Epithelial cell of esophagus (primary cell): ENCODE measurements at regions not wholly inside any gene's neighbourhood (a gene's known extent, or its start where the extent isn't known, plus 50 kb on each side); places are given as distances from the start of the nearest gene placed in this dataset.

ENCODE experiments used
- DNase-seq: peaks from one replicate; pipeline ENCODE4 v3.0.0; 2010; ENCODE audit warnings: low read depth
- H3K4me3 ChIP-seq: 2 replicates; pipeline ENCODE4 v1.5.1; 2011; ENCODE audit warnings: mild to moderate bottlenecking, low read length, control low read depth
- TF ChIP-seq, protein P1 (sequence below): IDR thresholded peaks from 2 replicates; pipeline ENCODE4 v1.5.1; 2011; ENCODE audit warnings: low read depth, mild to moderate bottlenecking, low read length, control low read depth, inconsistent platforms; ENCODE audit not compliant: insufficient read depth; ENCODE audit errors: missing control alignments

- TF ChIP-seq, protein P1, sequence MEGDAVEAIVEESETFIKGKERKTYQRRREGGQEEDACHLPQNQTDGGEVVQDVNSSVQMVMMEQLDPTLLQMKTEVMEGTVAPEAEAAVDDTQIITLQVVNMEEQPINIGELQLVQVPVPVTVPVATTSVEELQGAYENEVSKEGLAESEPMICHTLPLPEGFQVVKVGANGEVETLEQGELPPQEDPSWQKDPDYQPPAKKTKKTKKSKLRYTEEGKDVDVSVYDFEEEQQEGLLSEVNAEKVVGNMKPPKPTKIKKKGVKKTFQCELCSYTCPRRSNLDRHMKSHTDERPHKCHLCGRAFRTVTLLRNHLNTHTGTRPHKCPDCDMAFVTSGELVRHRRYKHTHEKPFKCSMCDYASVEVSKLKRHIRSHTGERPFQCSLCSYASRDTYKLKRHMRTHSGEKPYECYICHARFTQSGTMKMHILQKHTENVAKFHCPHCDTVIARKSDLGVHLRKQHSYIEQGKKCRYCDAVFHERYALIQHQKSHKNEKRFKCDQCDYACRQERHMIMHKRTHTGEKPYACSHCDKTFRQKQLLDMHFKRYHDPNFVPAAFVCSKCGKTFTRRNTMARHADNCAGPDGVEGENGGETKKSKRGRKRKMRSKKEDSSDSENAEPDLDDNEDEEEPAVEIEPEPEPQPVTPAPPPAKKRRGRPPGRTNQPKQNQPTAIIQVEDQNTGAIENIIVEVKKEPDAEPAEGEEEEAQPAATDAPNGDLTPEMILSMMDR, result no peak
- DNase-seq, result no peak
- no peak overlapping the region for H3K4me3 ChIP-seq
Observed at GRCh38 chr15:47179988-47180387, 537.3 kb upstream of the SEMA6D start.

GRCh38 chr15:47182818-47183217 is 534.5 kb upstream of the SEMA6D start:
- no peak overlapping the region for H3K4me3 ChIP-seq
- TF ChIP-seq, protein P1, result no peak
- DNase-seq, result no peak

DNA sequence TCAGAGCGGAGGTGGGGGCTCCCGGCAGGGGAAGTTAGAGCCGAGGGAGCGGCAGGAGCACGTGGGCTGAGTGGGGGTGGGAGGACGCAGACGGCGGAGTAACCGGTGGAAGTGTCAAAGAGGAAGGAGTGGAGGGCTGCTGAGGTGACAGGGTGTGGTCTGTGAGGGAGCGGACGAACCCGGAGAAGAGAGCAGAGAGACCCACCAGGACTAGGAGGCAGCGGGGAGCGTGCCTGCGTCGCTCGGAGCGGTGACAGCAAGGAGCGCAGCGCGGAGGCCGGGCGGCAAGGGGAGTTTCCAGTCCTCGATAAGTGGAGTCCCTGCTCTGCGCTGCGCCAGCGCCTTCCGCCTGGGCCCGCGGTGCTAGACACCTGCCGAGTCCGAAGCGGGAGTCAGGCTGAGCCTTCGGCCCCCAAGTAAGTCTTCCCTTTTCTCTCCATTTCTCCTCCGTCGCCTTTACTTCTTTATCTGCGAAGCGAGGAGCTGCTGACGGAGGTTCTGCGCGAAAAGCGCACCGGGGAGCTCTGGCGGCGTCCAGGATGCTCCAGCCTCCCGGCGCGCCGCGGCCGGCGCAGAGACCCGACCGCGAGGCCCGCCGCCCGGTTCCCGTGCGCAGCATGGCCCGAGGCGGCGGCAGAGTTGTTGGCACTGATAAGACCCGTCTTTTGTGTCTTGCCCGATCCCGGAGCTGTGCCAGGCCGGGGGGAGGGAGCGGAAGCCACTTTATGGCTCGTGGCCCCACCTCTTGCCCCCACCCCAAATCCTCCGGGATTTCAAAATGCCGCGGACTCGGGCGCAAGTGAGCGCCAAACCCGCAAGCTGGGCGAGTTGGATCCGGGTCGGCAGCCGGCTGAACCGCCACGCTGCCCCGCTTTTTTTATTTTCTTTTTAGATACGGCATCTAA is 533.0 kb upstream of the SEMA6D start:
- peak overlapping the region; percentile 40 for H3K4me3 ChIP-seq
- TF ChIP-seq, protein P1, result no peak
- DNase-seq, result peak; percentile 42

GRCh38 chr15:47184908-47185801 is 532.1 kb upstream of the SEMA6D start:
- peak overlapping the region; percentile 40 for H3K4me3 ChIP-seq
- TF ChIP-seq, protein P1, result no peak
- DNase-seq, result peak; percentile 4

GRCh38 chr15:47186075-47186474 is 531.2 kb upstream of the SEMA6D start:
- H3K4me3 ChIP-seq, result no peak overlapping the region
- TF ChIP-seq, protein P1, result no peak
- DNase-seq, result no peak

DNA sequence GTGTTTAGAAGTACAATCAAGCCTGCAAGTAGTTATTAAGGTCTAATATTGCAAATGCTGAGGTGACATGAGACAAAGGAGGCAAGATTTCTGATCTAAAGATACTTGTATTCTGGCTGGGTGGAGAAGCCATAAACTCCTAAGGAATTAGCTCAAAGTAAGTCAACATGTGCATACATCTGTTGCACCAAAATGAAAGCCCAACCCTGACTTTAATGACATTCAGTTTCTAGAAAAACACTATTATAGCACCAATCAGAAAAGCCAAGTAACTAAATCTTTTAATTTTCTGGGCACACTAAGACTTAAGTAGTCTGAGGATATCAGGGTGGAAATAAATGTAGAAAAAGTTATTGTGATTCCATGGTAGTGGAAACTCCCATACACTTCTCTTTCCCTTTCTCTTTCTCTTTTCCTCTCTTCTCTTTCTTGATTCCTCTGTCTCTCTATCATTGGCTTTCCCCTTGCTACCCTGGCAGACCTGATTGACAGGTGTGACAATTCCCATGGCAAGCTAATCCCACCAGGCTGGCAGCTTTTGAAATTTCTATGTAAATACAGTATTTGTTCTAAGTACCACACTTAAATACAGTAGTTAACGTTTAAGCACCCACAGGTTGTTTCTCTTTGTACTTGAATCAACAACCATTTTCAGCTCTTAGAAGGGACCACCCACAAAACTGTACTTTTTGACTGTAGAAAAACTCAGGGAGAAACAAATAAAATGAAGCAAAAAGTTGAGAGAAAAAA is 528.4 kb upstream of the SEMA6D start:
- no peak for DNase-seq
- no peak overlapping the region for H3K4me3 ChIP-seq
- TF ChIP-seq, protein P1, result no peak
